Mucosa of stomach (tissue), 1 donor: ENCODE measurements at regions not wholly inside any gene's neighbourhood (a gene's known extent, or its start where the extent isn't known, plus 50 kb on each side); places are given as distances from the start of the nearest gene placed in this dataset.

ENCODE experiments used
- H3K27me3 ChIP-seq: one replicate; pipeline ENCODE4 v1.7.0; 2013; ENCODE audit warnings: mild to moderate bottlenecking, low read length; ENCODE audit not compliant: control insufficient read depth, insufficient read depth
- H3K36me3 ChIP-seq: one replicate; pipeline ENCODE4 v1.7.0; 2013; ENCODE audit warnings: low read length; ENCODE audit not compliant: control insufficient read depth, insufficient read depth
- H3K4me1 ChIP-seq: one replicate; pipeline ENCODE4 v1.7.0; 2013; ENCODE audit warnings: mild to moderate bottlenecking, low read length; ENCODE audit not compliant: control insufficient read depth, insufficient read depth
- H3K4me3 ChIP-seq: one replicate; pipeline ENCODE4 v1.7.0; 2013; ENCODE audit warnings: low read length
- H3K9ac ChIP-seq: one replicate; pipeline ENCODE4 v1.7.0; 2013; ENCODE audit warnings: mild to moderate bottlenecking, low read length, moderate library complexity
- H3K9me3 ChIP-seq: one replicate; pipeline ENCODE4 v1.7.0; 2013; ENCODE audit warnings: mild to moderate bottlenecking, low read length, moderate library complexity; ENCODE audit not compliant: control insufficient read depth
- donor health status: Pancreatic carcinoma.

- Histone ChIP-seq H3K36me3 (no peaks in the 10 kb centered on the region), H3K4me3 (no peak overlapping the region), H3K4me1 (no peaks in the 10 kb centered on the region), H3K9me3 (no peaks in the 10 kb centered on the region), H3K27me3 (no peaks in the 10 kb centered on the region), H3K9ac (no peak overlapping the region)
Measured at GRCh38 chr5:98128846-98129245, 644.6 kb upstream of the RGMB start.

- Histone ChIP-seq H3K27me3 (no peaks in the 10 kb centered on the region), H3K36me3 (no peaks in the 10 kb centered on the region), H3K9ac (no peak overlapping the region), H3K9me3 (no peaks in the 10 kb centered on the region), H3K4me3 (no peak overlapping the region), H3K4me1 (no peaks in the 10 kb centered on the region)
Measured at GRCh38 chr5:98130261-98131035, 643.0 kb upstream of the RGMB start.

GRCh38 chr5:98144116-98144515 is 629.3 kb upstream of the RGMB start:
- Histone ChIP-seq H3K27me3 (no peaks in the 10 kb centered on the region), H3K9ac (no peak overlapping the region), H3K4me1 (no peaks in the 10 kb centered on the region), H3K36me3 (no peaks in the 10 kb centered on the region), H3K9me3 (no peaks in the 10 kb centered on the region), H3K4me3 (no peak overlapping the region)

GRCh38 chr5:98144710-98145109 is 628.8 kb upstream of the RGMB start:
- Histone ChIP-seq H3K9me3 (no peaks in the 10 kb centered on the region), H3K4me3 (no peak overlapping the region), H3K9ac (no peak overlapping the region), H3K27me3 (no peaks in the 10 kb centered on the region), H3K4me1 (no peaks in the 10 kb centered on the region), H3K36me3 (no peaks in the 10 kb centered on the region)

- Histone ChIP-seq H3K9ac (no peak overlapping the region), H3K9me3 (no peaks in the 10 kb centered on the region), H3K27me3 (no peaks in the 10 kb centered on the region), H3K4me3 (no peak overlapping the region), H3K4me1 (no peaks in the 10 kb centered on the region), H3K36me3 (no peaks in the 10 kb centered on the region)
Measured at GRCh38 chr5:98157368-98157767, 616.1 kb upstream of the RGMB start.

- H3K27me3 ChIP-seq, result no peaks in the 10 kb centered on the region
- no peak overlapping the region for H3K9ac ChIP-seq
- H3K9me3 ChIP-seq, result no peaks in the 10 kb centered on the region
- H3K36me3 ChIP-seq, result no peaks in the 10 kb centered on the region
- no peak overlapping the region for H3K4me3 ChIP-seq
- no peaks in the 10 kb centered on the region for H3K4me1 ChIP-seq
Measured at GRCh38 chr5:98158440-98158839, 615.0 kb upstream of the RGMB start.

GRCh38 chr5:98163796-98164493 is 609.5 kb upstream of the RGMB start:
- H3K4me3 ChIP-seq, result no peak overlapping the region
- no peak overlapping the region for H3K9ac ChIP-seq

GRCh38 chr5:98168871-98169270 is 604.6 kb upstream of the RGMB start:
- H3K4me3 ChIP-seq, result no peak overlapping the region
- no peaks in the 10 kb centered on the region for H3K36me3 ChIP-seq
- no peak overlapping the region for H3K9ac ChIP-seq
- no peaks in the 10 kb centered on the region for H3K9me3 ChIP-seq
- no peaks in the 10 kb centered on the region for H3K27me3 ChIP-seq
- H3K4me1 ChIP-seq, result no peaks in the 10 kb centered on the region

More at GRCh38 chr5:98163796-98164493, 609.5 kb upstream of the RGMB start:
- Histone ChIP-seq H3K27me3 (no peaks in the 10 kb centered on the region), H3K4me1 (no peaks in the 10 kb centered on the region), H3K36me3 (no peaks in the 10 kb centered on the region), H3K9me3 (no peaks in the 10 kb centered on the region)

- H3K9ac ChIP-seq, result no peak overlapping the region
- H3K9me3 ChIP-seq, result no peaks in the 10 kb centered on the region
- no peak overlapping the region for H3K4me3 ChIP-seq
- H3K4me1 ChIP-seq, result no peaks in the 10 kb centered on the region
- H3K36me3 ChIP-seq, result no peaks in the 10 kb centered on the region
- H3K27me3 ChIP-seq, result no peaks in the 10 kb centered on the region
Measured at GRCh38 chr5:98170994-98171393, 602.5 kb upstream of the RGMB start.

- Histone ChIP-seq H3K27me3 (no peaks in the 10 kb centered on the region), H3K9me3 (no peaks in the 10 kb centered on the region), H3K4me3 (no peak overlapping the region), H3K36me3 (no peaks in the 10 kb centered on the region), H3K4me1 (no peaks in the 10 kb centered on the region), H3K9ac (no peak overlapping the region)
Measured at GRCh38 chr5:98173334-98173733, 600.1 kb upstream of the RGMB start.

GRCh38 chr5:98175474-98175873 is 598.0 kb upstream of the RGMB start:
- Histone ChIP-seq H3K27me3 (no peaks in the 10 kb centered on the region), H3K36me3 (no peaks in the 10 kb centered on the region), H3K4me3 (no peak overlapping the region), H3K9ac (no peak overlapping the region), H3K9me3 (no peaks in the 10 kb centered on the region), H3K4me1 (no peaks in the 10 kb centered on the region)

- H3K4me3 ChIP-seq, result no peak overlapping the region
- H3K4me1 ChIP-seq, result no peaks in the 10 kb centered on the region
- no peaks in the 10 kb centered on the region for H3K27me3 ChIP-seq
- no peaks in the 10 kb centered on the region for H3K36me3 ChIP-seq
- H3K9ac ChIP-seq, result no peak overlapping the region
- H3K9me3 ChIP-seq, result peaks cover 4% of the 10 kb centered on the region
Measured at GRCh38 chr5:98179791-98180755, 593.4 kb upstream of the RGMB start.
